NCI-H1417 treated with DMSO at 0.1 percent for 48 hours (cell line): ENCODE measurements at regions not wholly inside any gene's neighbourhood (a gene's known extent, or its start where the extent isn't known, plus 50 kb on each side); places are given as distances from the start of the nearest gene placed in this dataset.

Source experiments
- DNase-seq: peaks from one replicate; lab custom pipeline; 2025; lab: John Stamatoyannopoulos, UW

GRCh38 chr16:85474621-85475217, 138.4 kb upstream of the GSE1 start:
- no peak for DNase-seq

GRCh38 chr16:85475233-85475632, 137.9 kb upstream of the GSE1 start:
- DNase-seq, result no peak

GRCh38 chr16:85475691-85476300, 137.3 kb upstream of the GSE1 start:
- no peak for DNase-seq

GRCh38 chr16:85476389-85476788, 136.7 kb upstream of the GSE1 start:
- no peak for DNase-seq

GRCh38 chr16:85477801-85478363, 135.2 kb upstream of the GSE1 start:
- DNase-seq, result no peak

GRCh38 chr16:85479972-85480726, 133.0 kb upstream of the GSE1 start:
- no peak for DNase-seq

- no peak for DNase-seq
These were observed 132.4 kb upstream of the GSE1 start for GRCh38 chr16:85480727-85481101.

- DNase-seq, result no peak
These were observed 131.9 kb upstream of the GSE1 start for GRCh38 chr16:85481206-85481605.

- DNase-seq, result no peak
These were observed 131.4 kb upstream of the GSE1 start for GRCh38 chr16:85481738-85482137.

GRCh38 chr16:85483424-85483823, 129.7 kb upstream of the GSE1 start:
- DNase-seq, result no peak

- DNase-seq, result peak; percentile 60
These were observed 128.5 kb upstream of the GSE1 start for GRCh38 chr16:85484347-85485300.

GRCh38 chr16:85485379-85485778, 127.7 kb upstream of the GSE1 start:
- DNase-seq, result peak; percentile 70

- no peak for DNase-seq
These were observed 126.7 kb upstream of the GSE1 start for GRCh38 chr16:85486256-85486915.

- no peak for DNase-seq
These were observed 124.7 kb upstream of the GSE1 start for GRCh38 chr16:85488414-85488813.

GRCh38 chr16:85490407-85491057, 122.6 kb upstream of the GSE1 start:
- DNase-seq, result no peak

GRCh38 chr16:85491058-85491771, 121.9 kb upstream of the GSE1 start:
- DNase-seq, result no peak

GRCh38 chr16:85491798-85492294, 121.3 kb upstream of the GSE1 start:
- DNase-seq, result no peak

- no peak for DNase-seq
These were observed 120.7 kb upstream of the GSE1 start for GRCh38 chr16:85492295-85492864.

GRCh38 chr16:85494315-85494714, 118.8 kb upstream of the GSE1 start:
- DNase-seq, result no peak

GRCh38 chr16:85495259-85495658, 117.9 kb upstream of the GSE1 start:
- no peak for DNase-seq
